ENCODE measurements at regions not wholly inside any gene's neighbourhood (a gene's known extent, or its start where the extent isn't known, plus 50 kb on each side); places are given as distances from the start of the nearest gene placed in this dataset.
"Not testable (repeated sequence)": the region's sequence is repeated elsewhere in the genome, so short reads cannot be mapped to it uniquely, and the experiment has no call there.

GRCh38 chr16:88204131-88205110, 178.3 kb upstream of the ZNF469 start:
- DNase-seq, result not testable (repeated sequence)

- not testable (repeated sequence) for DNase-seq
Measured at GRCh38 chr16:88205482-88205881, 177.3 kb upstream of the ZNF469 start.

- not testable (repeated sequence) for DNase-seq
Measured at GRCh38 chr16:88206006-88206405, 176.8 kb upstream of the ZNF469 start.

- not testable (repeated sequence) for DNase-seq
Measured at GRCh38 chr16:88206516-88206915, 176.2 kb upstream of the ZNF469 start.

- no peak for DNase-seq
Measured at GRCh38 chr16:88208112-88208511, 174.6 kb upstream of the ZNF469 start.

- not testable (repeated sequence) for DNase-seq
Measured at GRCh38 chr16:88208776-88209175, 174.0 kb upstream of the ZNF469 start.

GRCh38 chr16:88209579-88209978, 173.2 kb upstream of the ZNF469 start:
- not testable (repeated sequence) for DNase-seq

GRCh38 chr16:88213937-88214336, 168.8 kb upstream of the ZNF469 start:
- not testable (repeated sequence) for DNase-seq

- not testable (repeated sequence) for DNase-seq
Measured at GRCh38 chr16:88221001-88221761, 161.6 kb upstream of the ZNF469 start.

GRCh38 chr16:88223696-88224095, 159.1 kb upstream of the ZNF469 start:
- DNase-seq, result not testable (repeated sequence)

- DNase-seq, result not testable (repeated sequence)
Measured at GRCh38 chr16:88224131-88224898, 158.4 kb upstream of the ZNF469 start.

- DNase-seq, result not testable (repeated sequence)
Measured at GRCh38 chr16:88225640-88226230, 157.0 kb upstream of the ZNF469 start.

GRCh38 chr16:88226302-88226701, 156.5 kb upstream of the ZNF469 start:
- not testable (repeated sequence) for DNase-seq

- DNase-seq, result not testable (repeated sequence)
Measured at GRCh38 chr16:88227026-88227721, 155.6 kb upstream of the ZNF469 start.

- not testable (repeated sequence) for DNase-seq
Measured at GRCh38 chr16:88227722-88228482, 154.9 kb upstream of the ZNF469 start.

- not testable (repeated sequence) for DNase-seq
Measured at GRCh38 chr16:88228751-88229150, 154.0 kb upstream of the ZNF469 start.

GRCh38 chr16:88229710-88230109, 153.0 kb upstream of the ZNF469 start:
- DNase-seq, result not testable (repeated sequence)

- not testable (repeated sequence) for DNase-seq
Measured at GRCh38 chr16:88230276-88230966, 152.3 kb upstream of the ZNF469 start.

GRCh38 chr16:88230967-88231615, 151.7 kb upstream of the ZNF469 start:
- not testable (repeated sequence) for DNase-seq

Data from activated gamma-delta T cell (primary cell).